ENCODE measurements at regions not wholly inside any gene's neighbourhood (a gene's known extent, or its start where the extent isn't known, plus 50 kb on each side); places are given as distances from the start of the nearest gene placed in this dataset.

- TF ChIP-seq CTCF (IDR thresholded peaks at IDR 0.05; ENCODE audit: control extremely low read depth, extremely low read depth, low read depth, missing control alignments), result no peak
- CTCF ChIA-PET, result no interaction called here
- DNase-seq (ENCODE audit: extremely low spot score), result no peak
- POLR2A ChIA-PET, result no interaction called here
Measured at GRCh38 chr9:25543806-25544205, 134.4 kb downstream of the TUSC1 start.

GRCh38 chr9:25542319-25542718 lies 135.9 kb downstream of the TUSC1 start:
- no peak for TF ChIP-seq CTCF (IDR thresholded peaks at IDR 0.05; ENCODE audit: control extremely low read depth, extremely low read depth, low read depth, missing control alignments)
- DNase-seq (ENCODE audit: extremely low spot score), result no peak
- POLR2A ChIA-PET, result no interaction called here
- CTCF ChIA-PET, result no interaction called here

- CTCF ChIA-PET, result no interaction called here
- POLR2A ChIA-PET, result no interaction called here
Measured at GRCh38 chr9:25537808-25538207, 140.4 kb downstream of the TUSC1 start.

GRCh38 chr9:25519286-25519685 lies 159.0 kb downstream of the TUSC1 start:
- TF ChIP-seq CTCF (IDR thresholded peaks at IDR 0.05; ENCODE audit: control extremely low read depth, extremely low read depth, low read depth, missing control alignments), result no peak
- CTCF ChIA-PET, result interaction anchor here (3.2 kb wide), 1 partner anchor 11 kb away, joined by 10 read pairs; no protein-coding TSS in a partner anchor
- POLR2A ChIA-PET, result no interaction called here
- no peak for DNase-seq (ENCODE audit: extremely low spot score)

More at GRCh38 chr9:25537808-25538207, 140.4 kb downstream of the TUSC1 start:
- no peak for DNase-seq (ENCODE audit: extremely low spot score)
- TF ChIP-seq CTCF (IDR thresholded peaks at IDR 0.05; ENCODE audit: control extremely low read depth, extremely low read depth, low read depth, missing control alignments), result no peak

GRCh38 chr9:25517701-25518100 lies 160.5 kb downstream of the TUSC1 start:
- POLR2A ChIA-PET, result no interaction called here

GRCh38 chr9:25513509-25514033 lies 164.7 kb downstream of the TUSC1 start:
- no peak for DNase-seq (ENCODE audit: extremely low spot score)
- ChIA-PET CTCF (no interaction called here), POLR2A (no interaction called here)
- no peak for TF ChIP-seq CTCF (IDR thresholded peaks at IDR 0.05; ENCODE audit: control extremely low read depth, extremely low read depth, low read depth, missing control alignments)

More at GRCh38 chr9:25517701-25518100, 160.5 kb downstream of the TUSC1 start:
- no peak for DNase-seq (ENCODE audit: extremely low spot score)
- CTCF ChIA-PET, result no interaction called here
- TF ChIP-seq CTCF (IDR thresholded peaks at IDR 0.05; ENCODE audit: control extremely low read depth, extremely low read depth, low read depth, missing control alignments), result no peak

- TF ChIP-seq CTCF (IDR thresholded peaks at IDR 0.05; ENCODE audit: control extremely low read depth, extremely low read depth, low read depth, missing control alignments), result no peak
- CTCF ChIA-PET, result no interaction called here
- no peak for DNase-seq (ENCODE audit: extremely low spot score)
- POLR2A ChIA-PET, result no interaction called here
Measured at GRCh38 chr9:25505644-25506043, 172.6 kb downstream of the TUSC1 start.

Data from GM10248 (cell line).